DMS 273 (cell line): ENCODE measurements at regions not wholly inside any gene's neighbourhood (a gene's known extent, or its start where the extent isn't known, plus 50 kb on each side); places are given as distances from the start of the nearest gene placed in this dataset.

Experiments used
- DNase-seq: peaks from one replicate; lab custom pipeline; 2025; ENCODE audit not compliant: unreplicated experiment; lab: John Stamatoyannopoulos, UW

- DNase-seq, result peak; percentile 68
These were observed 133.7 kb downstream of the AEBP2 start for GRCh38 chr12:19572920-19573558.

GRCh38 chr12:19573866-19574265, 134.6 kb downstream of the AEBP2 start:
- no peak for DNase-seq

- peak; percentile 16 for DNase-seq
These were observed 135.3 kb downstream of the AEBP2 start for GRCh38 chr12:19574601-19575000.

GRCh38 chr12:19575337-19576243, 136.3 kb downstream of the AEBP2 start:
- DNase-seq, result peak; percentile 62

- DNase-seq, result no peak
These were observed 137.4 kb downstream of the AEBP2 start for GRCh38 chr12:19576506-19577280.

GRCh38 chr12:19577281-19577530, 137.9 kb downstream of the AEBP2 start:
- DNase-seq, result no peak

- DNase-seq, result no peak
These were observed 145.4 kb downstream of the AEBP2 start for GRCh38 chr12:19584732-19585131.

- DNase-seq, result no peak
These were observed 149.7 kb downstream of the AEBP2 start for GRCh38 chr12:19588951-19589350.

- no peak for DNase-seq
These were observed 152.7 kb downstream of the AEBP2 start for GRCh38 chr12:19591951-19592350.

- DNase-seq, result no peak
These were observed 157.3 kb downstream of the AEBP2 start for GRCh38 chr12:19596434-19597166.

- DNase-seq, result no peak
These were observed 158.1 kb downstream of the AEBP2 start for GRCh38 chr12:19597167-19598026.

GRCh38 chr12:19605720-19606119, 166.4 kb downstream of the AEBP2 start:
- DNase-seq, result no peak

- no peak for DNase-seq
These were observed 168.7 kb downstream of the AEBP2 start for GRCh38 chr12:19608039-19608438.

- no peak for DNase-seq
These were observed 173.8 kb downstream of the AEBP2 start for GRCh38 chr12:19613051-19613535.

GRCh38 chr12:19614601-19615383, 175.5 kb downstream of the AEBP2 start:
- peak; percentile 48 for DNase-seq

GRCh38 chr12:19615384-19615725, 176.1 kb downstream of the AEBP2 start:
- peak; percentile 69 for DNase-seq

GRCh38 chr12:19616781-19617180, 177.5 kb downstream of the AEBP2 start:
- DNase-seq, result no peak

GRCh38 chr12:19620222-19620621, 180.9 kb downstream of the AEBP2 start:
- DNase-seq, result no peak

GRCh38 chr12:19623751-19624399, 184.6 kb downstream of the AEBP2 start:
- no peak for DNase-seq
